A549 (cell line): ENCODE measurements at regions not wholly inside any gene's neighbourhood (a gene's known extent, or its start where the extent isn't known, plus 50 kb on each side); places are given as distances from the start of the nearest gene placed in this dataset.
"Not testable (repeated sequence)": the region's sequence is repeated elsewhere in the genome, so short reads cannot be mapped to it uniquely, and the experiment has no call there.

Experiments
- ATAC-seq, 2 experiments: fragments of 200-7000 bp in 1 of 2; fragments of >200 bp in 1 of 2; cut with Nextera tagmentation in 1 of 2; cut with Tn5 transposase in 1 of 2; 3 replicates each; pipeline versions ENCODE4 v1.8.0 to v1.9.1; 2018 to 2020; ENCODE audit warnings: mild to moderate bottlenecking in 1 of 2, moderate library complexity in 1 of 2
- CTCF ChIA-PET: fragments of 300-600 bp; sonication (Branson Sonifier 250); formaldehyde crosslinking; extraction: SDS; loops from one replicate; lab custom pipeline; 2021; ENCODE audit warnings: antibody characterized with exemption, inconsistent platforms; lab: Yijun Ruan, JAX
- POLR2A ChIA-PET: fragments of 350-600 bp; formaldehyde crosslinking; extraction: SDS; loops from one replicate; lab custom pipeline; 2021; ENCODE audit warnings: antibody characterized with exemption, inconsistent platforms; lab: Yijun Ruan, JAX
- DNase-seq, 2 experiments: peaks; one replicate each; pipeline versions ENCODE4 v3.0.0 to v3.0.0-alpha.2; 2011 to 2016; ENCODE audit warnings: low read depth in 1 of 2, low spot score in 1 of 2
- FAIRE-seq: peaks from 2 replicates; lab custom pipeline; 2011; peaks lifted over from hg19 to GRCh38; lab: Jason Lieb, UNC
- H3K27ac ChIP-seq, 2 experiments: fragments of >200 bp; sonication (Bioruptor Twin); formaldehyde crosslinking; 3 replicates each; pipeline ENCODE4 v1.5.1; 2016 to 2017
- H3K4me1 ChIP-seq: fragments of >200 bp; sonication (Bioruptor Twin); formaldehyde crosslinking; 3 replicates; pipeline ENCODE4 v1.6.1; 2016
- H3K4me2 ChIP-seq: fragments of >200 bp; sonication (Bioruptor Twin); formaldehyde crosslinking; 3 replicates; pipeline ENCODE4 v1.6.1; 2016
- H3K4me3 ChIP-seq: fragments of >200 bp; sonication (Bioruptor Twin); formaldehyde crosslinking; 3 replicates; pipeline ENCODE4 v1.5.1; 2016
- H3K9me3 ChIP-seq: fragments of >200 bp; sonication (Bioruptor Twin); formaldehyde crosslinking; 3 replicates; pipeline ENCODE4 v1.6.1; 2016
- BHLHE40 ChIP-seq: IDR thresholded peaks from 2 replicates; pipeline ENCODE4 v1.6.1; 2012; ENCODE audit warnings: low read depth, low read length, inconsistent platforms
- CHD2 ChIP-seq: fragments of 150-350 bp; IDR thresholded peaks from 2 replicates; pipeline ENCODE4 v1.6.1; 2014; ENCODE audit warnings: low read length; ENCODE audit not compliant: partially characterized antibody
- GATA3 ChIP-seq: IDR thresholded peaks from 2 replicates; pipeline ENCODE4 v1.6.1; 2012; ENCODE audit warnings: borderline replicate concordance
- HEYL ChIP-seq: fragments of 250-450 bp; sonication (Bioruptor Pico); IDR thresholded peaks from 2 replicates; pipeline ENCODE4 v1.8.0; 2021; ENCODE audit warnings: mild to moderate bottlenecking, moderate library complexity
- HOXB13 ChIP-seq: fragments of 250-450 bp; sonication (Bioruptor Pico); IDR thresholded peaks from 2 replicates; pipeline ENCODE4 v1.5.0; 2020; ENCODE audit warnings: low read depth, mild to moderate bottlenecking, moderate library complexity
- JUN ChIP-seq, 2 experiments: fragments of >200 bp; sonication (Bioruptor Twin); formaldehyde crosslinking; IDR thresholded peaks; 2 replicates in 1 of 2; 3 replicates in 1 of 2; pipeline ENCODE4 v1.6.1; 2016 to 2017
- JUNB ChIP-seq: fragments of >200 bp; sonication (Bioruptor Twin); formaldehyde crosslinking; IDR thresholded peaks from 2 replicates; pipeline ENCODE4 v1.6.1; 2016
- KDM1A ChIP-seq: fragments of 200-600 bp; sonication (generic); IDR thresholded peaks from 2 replicates; pipeline ENCODE4 v1.6.1; 2016; ENCODE audit warnings: low read depth, mild to moderate bottlenecking
- NPAS2 ChIP-seq: fragments of 250-450 bp; sonication (Bioruptor Pico); IDR thresholded peaks from 2 replicates; pipeline ENCODE4 v1.8.0; 2022; ENCODE audit warnings: mild to moderate bottlenecking, moderate library complexity, borderline replicate concordance
- NR3C1 ChIP-seq: fragments of >200 bp; sonication (Bioruptor Twin); formaldehyde crosslinking; IDR thresholded peaks from 3 replicates; pipeline ENCODE4 v1.6.1; 2017
- RAD21 ChIP-seq, 2 experiments: fragments of >200 bp in 1 of 2; sonication (Bioruptor Twin) in 1 of 2; formaldehyde crosslinking in 1 of 2; IDR thresholded peaks in 1 of 2; conservative IDR thresholded peaks in 1 of 2; 2 replicates in 1 of 2; 3 replicates in 1 of 2; pipeline ENCODE4 v1.6.1; 2012 to 2018; ENCODE audit warnings: inconsistent platforms in 1 of 2
- RFX5 ChIP-seq: fragments of 450-650 bp; IDR thresholded peaks from 2 replicates; pipeline ENCODE4 v1.7.1; 2014; ENCODE audit warnings: antibody characterized with exemption, mild to moderate bottlenecking, moderate library complexity
- RNF2 ChIP-seq: fragments of 200-600 bp; sonication (generic); IDR thresholded peaks from 2 replicates; pipeline ENCODE4 v1.6.1; 2016; ENCODE audit warnings: low read depth, mild to moderate bottlenecking, antibody characterized with exemption, moderate library complexity, borderline replicate concordance
- ZC3H11A ChIP-seq: fragments of 450-650 bp; IDR thresholded peaks from 2 replicates; pipeline ENCODE4 v1.6.1; 2014; ENCODE audit warnings: antibody characterized with exemption, mild to moderate bottlenecking
- WGBS: methylation state at CpG from one replicate; pipeline ENCODE4 v1.1.6; 2017; ENCODE audit errors: missing lambda C conversion rate; 5-methylcytosine and 5-hydroxymethylcytosine counted together
- TF ChIP-seq, protein P1 (sequence below): fragments of >200 bp; sonication (Bioruptor Twin); formaldehyde crosslinking; IDR thresholded peaks from 3 replicates; pipeline ENCODE4 v1.5.1; 2016
- TF ChIP-seq, protein P2 (sequence below): fragments of 250-450 bp; sonication (Bioruptor Pico); IDR thresholded peaks from 2 replicates; pipeline ENCODE4 v1.5.0; 2021; ENCODE audit warnings: mild to moderate bottlenecking, moderate library complexity, borderline replicate concordance
- TF ChIP-seq, protein P3 (sequence below): fragments of 150-350 bp; IDR thresholded peaks from 2 replicates; pipeline ENCODE4 v1.6.1; 2014; ENCODE audit warnings: low read depth, mild to moderate bottlenecking, low read length
- TF ChIP-seq, protein P4 (sequence below): fragments of 250-450 bp; sonication (Bioruptor Pico); IDR thresholded peaks from 2 replicates; pipeline ENCODE4 v1.5.0; 2020; ENCODE audit warnings: low read depth, mild to moderate bottlenecking, moderate library complexity
- TF ChIP-seq, protein P5 (sequence below): fragments of >200 bp; sonication (Bioruptor Twin); formaldehyde crosslinking; IDR thresholded peaks from 3 replicates; pipeline ENCODE4 v1.6.1; 2016
- TF ChIP-seq, protein P6 (sequence below): fragments of 450-650 bp; IDR thresholded peaks from 2 replicates; pipeline ENCODE4 v1.6.1; 2014; ENCODE audit warnings: antibody characterized with exemption

DNA sequence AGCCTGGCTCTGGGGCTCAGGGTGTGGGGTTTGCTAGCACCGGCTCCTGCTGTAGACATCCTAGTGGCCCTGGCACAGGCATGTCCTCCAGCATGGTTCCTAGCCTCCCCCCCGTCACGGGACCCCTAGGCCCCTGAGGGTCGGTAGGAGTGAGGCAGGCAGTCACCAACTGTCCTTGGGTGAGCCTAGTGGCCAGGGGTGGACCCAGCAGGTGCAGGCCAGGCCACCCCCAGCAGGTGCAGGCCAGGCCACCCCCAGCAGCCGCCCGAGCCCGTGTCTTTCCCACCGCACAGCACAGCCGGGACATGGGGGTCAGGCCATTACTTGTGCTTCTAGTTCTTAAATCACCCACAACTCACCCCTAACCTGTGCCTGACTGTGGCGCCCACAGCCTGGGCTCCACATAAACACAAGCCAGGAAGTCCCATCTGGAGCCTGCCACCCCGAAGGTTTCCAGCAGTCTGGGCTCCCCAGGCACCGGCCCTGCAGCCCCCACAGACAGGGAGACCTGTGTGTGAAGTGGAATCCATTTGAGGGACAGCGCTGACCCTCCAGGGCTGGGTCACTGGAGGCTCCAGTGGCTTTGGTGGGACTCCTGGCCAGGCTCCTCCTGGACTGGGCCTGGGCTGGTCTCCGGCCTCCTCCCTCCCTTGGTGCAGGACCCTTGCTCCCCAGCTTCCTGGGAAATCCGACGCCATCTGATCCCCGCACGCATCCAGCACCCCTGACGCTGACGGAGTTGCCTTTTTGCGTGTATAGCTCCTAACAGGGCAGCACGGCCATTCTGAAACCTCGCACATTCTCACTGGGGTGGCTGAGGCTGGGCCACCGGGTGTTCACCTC, 114.1 kb upstream of the LPCAT1 start:
- Histone ChIP-seq H3K27ac (no peak overlapping the region), H3K4me2 (no peak overlapping the region)
- no peak for ATAC-seq
- TF ChIP-seq HOXB13: no peak
- TF ChIP-seq, protein P1, sequence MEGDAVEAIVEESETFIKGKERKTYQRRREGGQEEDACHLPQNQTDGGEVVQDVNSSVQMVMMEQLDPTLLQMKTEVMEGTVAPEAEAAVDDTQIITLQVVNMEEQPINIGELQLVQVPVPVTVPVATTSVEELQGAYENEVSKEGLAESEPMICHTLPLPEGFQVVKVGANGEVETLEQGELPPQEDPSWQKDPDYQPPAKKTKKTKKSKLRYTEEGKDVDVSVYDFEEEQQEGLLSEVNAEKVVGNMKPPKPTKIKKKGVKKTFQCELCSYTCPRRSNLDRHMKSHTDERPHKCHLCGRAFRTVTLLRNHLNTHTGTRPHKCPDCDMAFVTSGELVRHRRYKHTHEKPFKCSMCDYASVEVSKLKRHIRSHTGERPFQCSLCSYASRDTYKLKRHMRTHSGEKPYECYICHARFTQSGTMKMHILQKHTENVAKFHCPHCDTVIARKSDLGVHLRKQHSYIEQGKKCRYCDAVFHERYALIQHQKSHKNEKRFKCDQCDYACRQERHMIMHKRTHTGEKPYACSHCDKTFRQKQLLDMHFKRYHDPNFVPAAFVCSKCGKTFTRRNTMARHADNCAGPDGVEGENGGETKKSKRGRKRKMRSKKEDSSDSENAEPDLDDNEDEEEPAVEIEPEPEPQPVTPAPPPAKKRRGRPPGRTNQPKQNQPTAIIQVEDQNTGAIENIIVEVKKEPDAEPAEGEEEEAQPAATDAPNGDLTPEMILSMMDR: no peak
- no peak for TF ChIP-seq KDM1A
- TF ChIP-seq, protein P2, sequence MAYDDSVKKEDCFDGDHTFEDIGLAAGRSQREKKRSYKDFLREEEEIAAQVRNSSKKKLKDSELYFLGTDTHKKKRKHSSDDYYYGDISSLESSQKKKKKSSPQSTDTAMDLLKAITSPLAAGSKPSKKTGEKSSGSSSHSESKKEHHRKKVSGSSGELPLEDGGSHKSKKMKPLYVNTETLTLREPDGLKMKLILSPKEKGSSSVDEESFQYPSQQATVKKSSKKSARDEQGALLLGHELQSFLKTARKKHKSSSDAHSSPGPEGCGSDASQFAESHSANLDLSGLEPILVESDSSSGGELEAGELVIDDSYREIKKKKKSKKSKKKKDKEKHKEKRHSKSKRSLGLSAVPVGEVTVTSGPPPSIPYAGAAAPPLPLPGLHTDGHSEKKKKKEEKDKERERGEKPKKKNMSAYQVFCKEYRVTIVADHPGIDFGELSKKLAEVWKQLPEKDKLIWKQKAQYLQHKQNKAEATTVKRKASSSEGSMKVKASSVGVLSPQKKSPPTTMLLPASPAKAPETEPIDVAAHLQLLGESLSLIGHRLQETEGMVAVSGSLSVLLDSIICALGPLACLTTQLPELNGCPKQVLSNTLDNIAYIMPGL (CRISPR knock-in tag): no peak
- TF ChIP-seq, all 56 proteins: peak for 0
- Histone ChIP-seq H3K9me3 (no peaks in the 10 kb centered on the region), H3K4me1 (peaks cover 5% of the 10 kb centered on the region; the same call in 1 of the 3 replicates), H3K4me3 (no peak overlapping the region)
- POLR2A ChIA-PET: no interaction called here
- WGBS: 89% methylated on average over 18 of the region's 24 CpGs
- DNase-seq (no peak), FAIRE-seq (no peak)
- CTCF ChIA-PET: interaction anchor here (0.9 to 1.6 kb wide), 7 partner anchors 14 to 470 kb away, joined by 3 to 8 read pairs (median 3); no protein-coding TSS in a partner anchor

DNA sequence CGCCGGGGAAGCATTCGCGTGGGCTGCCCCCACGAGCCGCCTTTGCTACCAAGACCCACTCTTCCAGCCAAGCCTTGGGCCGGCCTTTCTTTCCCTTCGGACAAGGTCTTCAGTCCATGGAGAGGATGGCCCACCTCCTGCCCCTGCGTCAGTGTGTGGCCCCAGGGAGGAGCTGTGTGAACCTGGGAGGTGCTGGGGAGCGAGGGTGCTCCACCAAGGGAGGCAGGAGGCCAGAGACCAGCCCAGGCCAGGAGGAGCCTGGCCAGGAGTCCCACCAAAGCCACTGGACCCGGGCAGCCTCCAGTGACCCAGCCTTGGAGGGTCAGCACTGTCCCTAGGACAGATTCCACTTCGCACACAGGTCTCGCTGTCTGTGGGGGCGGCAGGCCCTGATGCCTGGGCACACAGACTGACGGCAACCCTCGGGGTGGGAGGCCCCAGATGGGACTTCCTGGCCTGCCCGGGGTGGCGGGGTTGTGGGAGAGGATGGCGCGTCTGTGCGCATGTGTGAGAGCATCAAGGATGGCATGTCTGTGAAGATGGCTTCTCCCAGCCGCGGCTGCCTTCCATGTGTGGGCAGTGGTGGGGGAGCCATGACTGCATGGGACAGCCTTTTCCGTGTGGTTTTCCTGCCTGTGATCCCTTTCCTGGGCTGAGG, 113.3 kb upstream of the LPCAT1 start:
- no peak for DNase-seq
- CTCF ChIA-PET: no interaction called here
- TF ChIP-seq NPAS2 (CRISPR knock-in tag) (no peak), NR3C1 (no peak), JUNB (no peak), GATA3 (no peak), ZC3H11A (no peak), HEYL (no peak), RAD21 (conservative IDR thresholded peaks at IDR 0.05 in 1 of 2, IDR thresholded peaks at IDR 0.05 in 1 of 2) (no peak), BHLHE40 (no peak), RNF2 (no peak), CHD2 (no peak), JUN (IDR thresholded peaks at IDR 0.05) (no peak), RFX5 (no peak)
- TF ChIP-seq, protein P3, sequence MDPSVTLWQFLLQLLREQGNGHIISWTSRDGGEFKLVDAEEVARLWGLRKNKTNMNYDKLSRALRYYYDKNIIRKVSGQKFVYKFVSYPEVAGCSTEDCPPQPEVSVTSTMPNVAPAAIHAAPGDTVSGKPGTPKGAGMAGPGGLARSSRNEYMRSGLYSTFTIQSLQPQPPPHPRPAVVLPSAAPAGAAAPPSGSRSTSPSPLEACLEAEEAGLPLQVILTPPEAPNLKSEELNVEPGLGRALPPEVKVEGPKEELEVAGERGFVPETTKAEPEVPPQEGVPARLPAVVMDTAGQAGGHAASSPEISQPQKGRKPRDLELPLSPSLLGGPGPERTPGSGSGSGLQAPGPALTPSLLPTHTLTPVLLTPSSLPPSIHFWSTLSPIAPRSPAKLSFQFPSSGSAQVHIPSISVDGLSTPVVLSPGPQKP: no peak
- TF ChIP-seq, protein P4, sequence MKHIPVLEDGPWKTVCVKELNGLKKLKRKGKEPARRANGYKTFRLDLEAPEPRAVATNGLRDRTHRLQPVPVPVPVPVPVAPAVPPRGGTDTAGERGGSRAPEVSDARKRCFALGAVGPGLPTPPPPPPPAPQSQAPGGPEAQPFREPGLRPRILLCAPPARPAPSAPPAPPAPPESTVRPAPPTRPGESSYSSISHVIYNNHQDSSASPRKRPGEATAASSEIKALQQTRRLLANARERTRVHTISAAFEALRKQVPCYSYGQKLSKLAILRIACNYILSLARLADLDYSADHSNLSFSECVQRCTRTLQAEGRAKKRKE: no peak
- TF ChIP-seq, protein P5, sequence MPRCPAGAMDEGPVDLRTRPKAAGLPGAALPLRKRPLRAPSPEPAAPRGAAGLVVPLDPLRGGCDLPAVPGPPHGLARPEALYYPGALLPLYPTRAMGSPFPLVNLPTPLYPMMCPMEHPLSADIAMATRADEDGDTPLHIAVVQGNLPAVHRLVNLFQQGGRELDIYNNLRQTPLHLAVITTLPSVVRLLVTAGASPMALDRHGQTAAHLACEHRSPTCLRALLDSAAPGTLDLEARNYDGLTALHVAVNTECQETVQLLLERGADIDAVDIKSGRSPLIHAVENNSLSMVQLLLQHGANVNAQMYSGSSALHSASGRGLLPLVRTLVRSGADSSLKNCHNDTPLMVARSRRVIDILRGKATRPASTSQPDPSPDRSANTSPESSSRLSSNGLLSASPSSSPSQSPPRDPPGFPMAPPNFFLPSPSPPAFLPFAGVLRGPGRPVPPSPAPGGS: no peak
- TF ChIP-seq, protein P6, sequence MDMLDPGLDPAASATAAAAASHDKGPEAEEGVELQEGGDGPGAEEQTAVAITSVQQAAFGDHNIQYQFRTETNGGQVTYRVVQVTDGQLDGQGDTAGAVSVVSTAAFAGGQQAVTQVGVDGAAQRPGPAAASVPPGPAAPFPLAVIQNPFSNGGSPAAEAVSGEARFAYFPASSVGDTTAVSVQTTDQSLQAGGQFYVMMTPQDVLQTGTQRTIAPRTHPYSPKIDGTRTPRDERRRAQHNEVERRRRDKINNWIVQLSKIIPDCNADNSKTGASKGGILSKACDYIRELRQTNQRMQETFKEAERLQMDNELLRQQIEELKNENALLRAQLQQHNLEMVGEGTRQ: no peak
- peaks cover 5% of the 10 kb centered on the region; the same call in 1 of the 3 replicates for H3K4me1 ChIP-seq
- H3K4me2 ChIP-seq: no peak overlapping the region
- no peak overlapping the region for H3K27ac ChIP-seq
- no peak overlapping the region for H3K4me3 ChIP-seq
- 85% methylated on average over 15 of the region's 24 CpGs for WGBS
- no peaks in the 10 kb centered on the region for H3K9me3 ChIP-seq
- FAIRE-seq: no peak
- ATAC-seq: no peak
- POLR2A ChIA-PET: no interaction called here

DNA sequence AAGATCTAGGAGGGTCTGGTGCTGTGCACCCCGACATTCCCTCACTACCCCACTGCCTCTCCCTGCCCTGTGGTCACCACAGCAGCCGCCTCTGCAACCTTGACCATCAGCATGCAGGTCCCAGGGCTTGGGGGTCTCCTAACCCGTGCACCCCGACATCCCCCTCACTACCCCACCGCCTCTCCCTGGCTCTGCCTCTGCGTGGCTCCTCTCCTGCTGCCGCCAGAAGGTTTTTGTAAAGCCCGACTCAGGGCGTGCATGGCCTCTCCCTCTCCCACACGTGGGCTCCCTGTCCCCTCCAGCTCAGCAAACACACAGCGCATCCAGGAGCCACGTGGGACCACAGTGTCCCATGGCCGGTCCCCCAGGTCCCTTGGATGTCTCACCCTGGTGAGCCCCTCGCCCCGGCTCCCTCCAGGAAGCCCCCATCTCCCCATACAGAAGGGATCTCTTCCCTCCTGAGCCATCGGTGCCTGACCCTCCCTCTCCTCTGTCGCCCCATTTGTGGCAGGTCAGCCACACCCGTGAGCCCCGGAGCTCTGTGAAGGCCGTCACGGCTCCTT, 112.5 kb upstream of the LPCAT1 start:
- WGBS: 80% methylated on average over 21 of the region's 21 CpGs
- DNase-seq, H3K9me3 ChIP-seq, CTCF ChIA-PET, H3K27ac ChIP-seq, FAIRE-seq, H3K4me3 ChIP-seq, ATAC-seq, H3K4me2 ChIP-seq, POLR2A ChIA-PET, H3K4me1 ChIP-seq: not testable (repeated sequence)

DNA sequence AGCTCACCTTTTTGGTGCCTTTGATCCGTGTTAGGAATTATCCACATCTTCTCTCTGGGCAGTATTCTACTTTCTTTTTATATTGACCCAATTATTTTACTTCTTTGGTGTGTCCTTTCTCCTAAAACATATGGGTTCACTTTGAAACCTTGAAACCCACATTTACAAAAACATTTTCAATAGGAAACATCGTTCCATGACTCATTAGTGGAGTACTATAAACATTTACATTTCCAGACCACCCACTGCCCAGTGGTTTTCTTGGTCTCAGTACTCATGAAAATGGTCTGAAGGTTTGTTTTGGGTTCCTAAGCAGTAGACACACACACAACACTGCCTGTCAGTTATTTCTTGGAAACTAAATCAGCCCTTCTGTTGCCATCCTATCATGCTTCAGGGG, 111.7 kb upstream of the LPCAT1 start:
- WGBS: 56% methylated on average over 2 of the region's 2 CpGs
- CTCF ChIA-PET: interaction anchor here (2.6 kb wide), 1 partner anchor 9 kb away, joined by 13 read pairs; no protein-coding TSS in a partner anchor
- H3K9me3 ChIP-seq, H3K4me3 ChIP-seq, H3K27ac ChIP-seq, DNase-seq, FAIRE-seq, ATAC-seq, H3K4me1 ChIP-seq, POLR2A ChIA-PET, H3K4me2 ChIP-seq: not testable (repeated sequence)
